SU-DHL-6 (cell line): ENCODE measurements at regions not wholly inside any gene's neighbourhood (a gene's known extent, or its start where the extent isn't known, plus 50 kb on each side); places are given as distances from the start of the nearest gene placed in this dataset.

ENCODE experiments used
- CTCF ChIP-seq: fragments of 200-600 bp; sonication (generic); IDR thresholded peaks from one replicate; pipeline ENCODE4 v1.5.1; 2017; ENCODE audit warnings: antibody characterized with exemption, mild to moderate bottlenecking, low read length, moderate library complexity; ENCODE audit not compliant: insufficient read depth, poor library complexity, severe bottlenecking
- EZH2phosphoT487 ChIP-seq: fragments of 200-600 bp; sonication (generic), shearing (Covaris generic); conservative IDR thresholded peaks from 2 replicates; pipeline ENCODE4 v1.6.1; 2018; ENCODE audit warnings: mild to moderate bottlenecking, antibody characterized with exemption, low read length, moderate library complexity, mixed read lengths

DNA sequence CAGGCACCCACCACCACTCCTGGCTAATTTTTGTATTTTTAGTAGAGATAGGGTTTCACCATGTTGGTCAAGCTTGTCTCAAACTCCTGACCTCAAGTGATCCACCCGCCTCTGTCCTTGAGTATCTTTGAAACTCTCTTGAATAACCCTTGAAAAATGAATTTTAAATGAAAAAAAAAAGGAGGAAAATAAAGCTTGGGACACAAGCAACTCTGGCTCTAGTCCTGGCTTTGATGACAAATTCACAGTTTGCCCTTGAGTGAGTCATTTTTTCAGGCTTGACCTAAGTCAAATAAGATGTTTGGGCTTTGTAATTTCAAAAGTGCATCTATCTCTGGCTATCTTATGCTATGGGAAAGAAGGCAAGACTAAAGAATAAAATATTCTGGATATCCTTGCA lies 79.0 kb upstream of the TRIB2 start:
- TF ChIP-seq CTCF (no peak), EZH2phosphoT487 (no peak)
